ENCODE measurements at regions not wholly inside any gene's neighbourhood (a gene's known extent, or its start where the extent isn't known, plus 50 kb on each side); places are given as distances from the start of the nearest gene placed in this dataset.
"Not testable (repeated sequence)": the region's sequence is repeated elsewhere in the genome, so short reads cannot be mapped to it uniquely, and the experiment has no call there.

DNA sequence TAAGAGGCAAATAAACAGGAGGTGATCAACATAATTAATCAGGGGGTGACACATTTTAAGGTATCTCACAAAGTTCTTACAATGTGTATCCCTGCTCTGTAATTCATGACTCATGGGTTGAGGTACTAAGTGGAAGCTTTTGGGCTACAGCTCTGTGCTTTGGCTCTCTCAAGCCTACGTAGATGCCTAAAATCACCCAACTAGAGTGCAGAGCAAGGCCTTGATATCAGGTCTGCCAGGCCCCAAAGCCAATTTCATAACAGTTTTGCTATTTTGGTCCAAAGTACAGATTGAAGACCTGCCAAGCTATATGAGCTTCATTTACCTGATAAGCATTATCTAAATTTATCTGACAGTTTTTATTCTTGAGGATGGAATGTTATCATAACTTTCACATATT is 175.3 kb upstream of the BET1 start:
- H3K4me1 ChIP-seq (ENCODE audit: control insufficient read depth, insufficient read depth, low read length, poor library complexity, severe bottlenecking): no peaks in the 10 kb centered on the region
- H3K4me3 ChIP-seq (ENCODE audit: insufficient read depth, low read depth, low read length, poor library complexity, severe bottlenecking): no peak overlapping the region
- H3K36me3 ChIP-seq (ENCODE audit: control insufficient read depth, insufficient read depth, low read length): no peaks in the 10 kb centered on the region
- H3K27me3 ChIP-seq (replicated peaks; ENCODE audit: control insufficient read depth, insufficient read depth, low read length, poor library complexity, severe bottlenecking): no peaks in the 10 kb centered on the region
- no peak for DNase-seq
- H3K9me3 ChIP-seq (ENCODE audit: control insufficient read depth, low read length): no peaks in the 10 kb centered on the region
- no peak overlapping the region for H3K27ac ChIP-seq (ENCODE audit: insufficient read depth, low read length, poor library complexity, severe bottlenecking)

DNA sequence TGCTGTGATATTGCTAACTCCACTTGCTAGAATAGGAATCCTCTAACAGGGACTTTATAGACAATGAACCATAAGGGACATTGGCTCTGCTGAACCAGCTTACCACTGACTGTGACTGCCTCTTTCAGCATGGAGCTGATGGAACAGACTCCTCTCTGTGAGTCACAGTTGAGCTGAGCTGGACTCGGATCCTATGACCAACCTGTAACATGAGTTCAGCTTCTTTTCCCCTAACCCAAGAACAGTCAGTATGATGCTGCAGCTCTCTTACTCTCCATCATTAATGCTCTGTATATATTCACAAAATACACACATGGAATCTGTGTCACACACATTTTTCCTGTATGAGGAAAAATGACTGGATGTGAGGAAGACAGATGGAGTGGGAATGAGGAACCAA is 177.9 kb upstream of the BET1 start:
- H3K4me3 ChIP-seq (ENCODE audit: insufficient read depth, low read depth, low read length, poor library complexity, severe bottlenecking): no peak overlapping the region
- no peaks in the 10 kb centered on the region for H3K27me3 ChIP-seq (replicated peaks; ENCODE audit: control insufficient read depth, insufficient read depth, low read length, poor library complexity, severe bottlenecking)
- H3K27ac ChIP-seq (ENCODE audit: insufficient read depth, low read length, poor library complexity, severe bottlenecking): no peak overlapping the region
- DNase-seq: no peak
- no peaks in the 10 kb centered on the region for H3K36me3 ChIP-seq (ENCODE audit: control insufficient read depth, insufficient read depth, low read length)
- H3K4me1 ChIP-seq (ENCODE audit: control insufficient read depth, insufficient read depth, low read length, poor library complexity, severe bottlenecking): no peaks in the 10 kb centered on the region
- H3K9me3 ChIP-seq (ENCODE audit: control insufficient read depth, low read length): no peaks in the 10 kb centered on the region

GRCh38 chr7:94182721-94183120 is 178.6 kb upstream of the BET1 start:
- no peaks in the 10 kb centered on the region for H3K9me3 ChIP-seq (ENCODE audit: control insufficient read depth, low read length)
- no peaks in the 10 kb centered on the region for H3K27me3 ChIP-seq (replicated peaks; ENCODE audit: control insufficient read depth, insufficient read depth, low read length, poor library complexity, severe bottlenecking)
- no peak for DNase-seq
- no peak overlapping the region for H3K27ac ChIP-seq (ENCODE audit: insufficient read depth, low read length, poor library complexity, severe bottlenecking)
- H3K4me1 ChIP-seq (ENCODE audit: control insufficient read depth, insufficient read depth, low read length, poor library complexity, severe bottlenecking): no peaks in the 10 kb centered on the region
- H3K36me3 ChIP-seq (ENCODE audit: control insufficient read depth, insufficient read depth, low read length): no peaks in the 10 kb centered on the region
- H3K4me3 ChIP-seq (ENCODE audit: insufficient read depth, low read depth, low read length, poor library complexity, severe bottlenecking): no peak overlapping the region

- Histone ChIP-seq H3K4me3 (ENCODE audit: insufficient read depth, low read depth, low read length, poor library complexity, severe bottlenecking) (no peak overlapping the region), H3K27me3 (replicated peaks; ENCODE audit: control insufficient read depth, insufficient read depth, low read length, poor library complexity, severe bottlenecking) (no peaks in the 10 kb centered on the region), H3K9me3 (ENCODE audit: control insufficient read depth, low read length) (no peaks in the 10 kb centered on the region), H3K4me1 (ENCODE audit: control insufficient read depth, insufficient read depth, low read length, poor library complexity, severe bottlenecking) (no peaks in the 10 kb centered on the region), H3K27ac (ENCODE audit: insufficient read depth, low read length, poor library complexity, severe bottlenecking) (no peak overlapping the region), H3K36me3 (ENCODE audit: control insufficient read depth, insufficient read depth, low read length) (no peaks in the 10 kb centered on the region)
- DNase-seq: no peak
Observed at GRCh38 chr7:94183289-94183749, 179.2 kb upstream of the BET1 start.

DNA sequence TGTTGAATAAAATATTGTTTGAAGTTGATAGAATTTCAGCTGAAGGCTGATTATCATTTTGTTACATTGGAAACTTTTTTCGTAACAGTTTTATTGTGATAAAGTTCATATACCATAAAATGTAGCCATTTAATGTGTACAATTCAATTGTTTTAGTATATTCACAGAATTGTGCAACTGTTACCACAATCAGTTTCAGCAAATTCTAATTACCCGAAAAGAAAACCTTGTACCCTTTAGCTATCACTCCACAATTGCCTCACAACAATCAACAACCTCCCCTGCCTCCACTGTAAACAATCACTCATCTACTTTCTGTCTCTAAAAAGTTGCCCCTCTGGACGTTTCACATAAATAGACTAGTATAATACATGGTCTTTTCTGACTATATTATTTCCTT is 179.7 kb upstream of the BET1 start:
- no peak for DNase-seq
- Histone ChIP-seq H3K27ac (ENCODE audit: insufficient read depth, low read length, poor library complexity, severe bottlenecking) (no peak overlapping the region), H3K4me3 (ENCODE audit: insufficient read depth, low read depth, low read length, poor library complexity, severe bottlenecking) (no peak overlapping the region), H3K4me1 (ENCODE audit: control insufficient read depth, insufficient read depth, low read length, poor library complexity, severe bottlenecking) (no peaks in the 10 kb centered on the region), H3K27me3 (replicated peaks; ENCODE audit: control insufficient read depth, insufficient read depth, low read length, poor library complexity, severe bottlenecking) (no peaks in the 10 kb centered on the region), H3K36me3 (ENCODE audit: control insufficient read depth, insufficient read depth, low read length) (no peaks in the 10 kb centered on the region), H3K9me3 (ENCODE audit: control insufficient read depth, low read length) (no peaks in the 10 kb centered on the region)

DNA sequence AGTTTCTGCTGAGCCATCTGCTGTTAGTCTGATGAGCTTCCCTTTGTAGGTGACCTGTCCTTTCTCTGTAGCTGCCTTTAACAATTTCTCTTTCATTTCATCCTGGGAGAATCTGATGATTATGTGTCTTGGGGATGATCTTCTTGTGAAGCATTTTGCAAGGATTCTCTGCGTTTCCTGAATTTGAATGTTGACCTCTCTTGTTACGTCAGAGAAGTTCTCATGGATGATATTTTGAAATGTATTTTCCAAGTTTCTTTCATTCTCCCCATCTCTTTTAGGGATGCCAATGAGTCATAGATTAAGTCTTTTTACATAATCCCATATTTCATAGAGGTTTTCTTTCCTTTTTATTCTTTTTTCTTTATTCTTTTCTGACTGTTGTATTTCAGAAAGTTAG is 184.2 kb upstream of the BET1 start:
- Histone ChIP-seq H3K9me3 (ENCODE audit: control insufficient read depth, low read length) (no peaks in the 10 kb centered on the region), H3K27ac (ENCODE audit: insufficient read depth, low read length, poor library complexity, severe bottlenecking) (no peak overlapping the region), H3K36me3 (ENCODE audit: control insufficient read depth, insufficient read depth, low read length) (no peaks in the 10 kb centered on the region), H3K4me3 (ENCODE audit: insufficient read depth, low read depth, low read length, poor library complexity, severe bottlenecking) (no peak overlapping the region), H3K4me1 (ENCODE audit: control insufficient read depth, insufficient read depth, low read length, poor library complexity, severe bottlenecking) (no peaks in the 10 kb centered on the region), H3K27me3 (replicated peaks; ENCODE audit: control insufficient read depth, insufficient read depth, low read length, poor library complexity, severe bottlenecking) (no peaks in the 10 kb centered on the region)
- no peak for DNase-seq

DNA sequence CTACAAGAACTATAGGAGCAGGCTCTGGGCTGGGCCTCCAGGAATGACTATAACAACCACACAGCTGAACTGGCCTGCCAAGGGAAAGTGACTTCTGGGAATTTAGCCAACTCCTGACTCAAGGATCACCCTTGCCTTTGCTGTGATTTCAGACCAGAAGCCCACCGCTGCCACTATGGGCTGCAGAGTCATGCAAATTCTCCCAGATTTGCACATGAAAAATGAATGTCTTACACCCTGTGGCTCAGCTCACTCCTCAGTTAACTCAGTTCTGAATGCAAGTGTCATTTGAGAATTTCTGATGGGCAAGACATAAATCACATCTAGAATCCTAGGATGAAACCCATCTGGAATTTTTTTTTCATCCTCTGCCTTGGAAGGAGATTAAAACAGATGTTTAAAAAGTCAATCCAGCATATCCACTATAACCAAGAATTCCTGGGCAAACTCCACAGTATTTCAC is 186.5 kb upstream of the BET1 start:
- Histone ChIP-seq H3K27ac (ENCODE audit: insufficient read depth, low read length, poor library complexity, severe bottlenecking) (no peak overlapping the region), H3K4me3 (ENCODE audit: insufficient read depth, low read depth, low read length, poor library complexity, severe bottlenecking) (no peak overlapping the region), H3K9me3 (ENCODE audit: control insufficient read depth, low read length) (no peaks in the 10 kb centered on the region), H3K4me1 (ENCODE audit: control insufficient read depth, insufficient read depth, low read length, poor library complexity, severe bottlenecking) (no peaks in the 10 kb centered on the region), H3K27me3 (replicated peaks; ENCODE audit: control insufficient read depth, insufficient read depth, low read length, poor library complexity, severe bottlenecking) (no peaks in the 10 kb centered on the region), H3K36me3 (ENCODE audit: control insufficient read depth, insufficient read depth, low read length) (no peaks in the 10 kb centered on the region)
- DNase-seq: no peak

GRCh38 chr7:94194426-94194825 is 190.3 kb upstream of the BET1 start:
- DNase-seq; H3K27ac ChIP-seq (ENCODE audit: insufficient read depth, low read length, poor library complexity, severe bottlenecking); H3K9me3 ChIP-seq (ENCODE audit: control insufficient read depth, low read length); H3K4me3 ChIP-seq (ENCODE audit: insufficient read depth, low read depth, low read length, poor library complexity, severe bottlenecking); H3K27me3 ChIP-seq (replicated peaks; ENCODE audit: control insufficient read depth, insufficient read depth, low read length, poor library complexity, severe bottlenecking); H3K36me3 ChIP-seq (ENCODE audit: control insufficient read depth, insufficient read depth, low read length); H3K4me1 ChIP-seq (ENCODE audit: control insufficient read depth, insufficient read depth, low read length, poor library complexity, severe bottlenecking): not testable (repeated sequence)

DNA sequence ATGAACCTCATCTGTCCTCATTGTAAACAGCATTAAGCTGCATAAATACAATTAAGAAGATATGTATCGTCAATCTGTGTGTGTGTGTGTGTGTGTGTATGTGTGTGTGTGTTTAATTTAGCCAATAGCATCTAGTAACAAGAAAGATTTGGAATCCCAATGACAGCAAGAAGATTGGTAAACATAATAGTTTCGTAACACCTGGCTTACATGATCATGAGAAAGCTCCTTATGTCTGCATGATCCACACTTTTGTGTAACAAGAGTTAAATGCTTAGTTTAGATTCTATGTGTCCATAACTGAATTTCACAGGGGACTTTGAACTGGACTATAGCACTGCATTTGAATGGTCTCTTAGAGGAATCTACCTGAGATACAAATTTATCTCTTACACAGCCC is 191.0 kb upstream of the BET1 start:
- DNase-seq: no peak
- H3K9me3 ChIP-seq (ENCODE audit: control insufficient read depth, low read length): no peaks in the 10 kb centered on the region

DNA sequence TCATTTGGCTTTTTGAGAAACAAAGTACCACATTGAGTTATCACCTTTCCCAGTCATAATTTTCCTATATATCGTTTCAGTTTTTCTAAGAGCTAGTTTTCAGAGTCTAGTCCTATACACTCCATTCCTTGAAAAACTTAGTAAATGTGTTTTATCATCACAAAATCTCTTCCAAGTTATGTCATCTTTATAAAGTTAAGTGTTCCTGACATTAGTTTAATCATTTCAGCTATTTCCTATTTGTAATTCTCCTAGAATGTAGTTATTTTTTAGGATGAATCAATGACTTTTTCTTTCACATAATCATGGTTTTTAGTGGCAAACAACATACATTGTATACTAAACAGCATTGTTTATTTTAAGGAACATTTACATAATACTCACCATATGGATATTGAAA is 191.7 kb upstream of the BET1 start:
- Histone ChIP-seq H3K36me3 (ENCODE audit: control insufficient read depth, insufficient read depth, low read length) (no peaks in the 10 kb centered on the region), H3K27ac (ENCODE audit: insufficient read depth, low read length, poor library complexity, severe bottlenecking) (no peak overlapping the region), H3K4me3 (ENCODE audit: insufficient read depth, low read depth, low read length, poor library complexity, severe bottlenecking) (no peak overlapping the region), H3K4me1 (ENCODE audit: control insufficient read depth, insufficient read depth, low read length, poor library complexity, severe bottlenecking) (no peaks in the 10 kb centered on the region), H3K9me3 (ENCODE audit: control insufficient read depth, low read length) (no peaks in the 10 kb centered on the region), H3K27me3 (replicated peaks; ENCODE audit: control insufficient read depth, insufficient read depth, low read length, poor library complexity, severe bottlenecking) (no peaks in the 10 kb centered on the region)
- DNase-seq: no peak

More for the DNA sequence above, 191.0 kb upstream of the BET1 start:
- H3K4me1 ChIP-seq (ENCODE audit: control insufficient read depth, insufficient read depth, low read length, poor library complexity, severe bottlenecking): no peaks in the 10 kb centered on the region
- H3K27me3 ChIP-seq (replicated peaks; ENCODE audit: control insufficient read depth, insufficient read depth, low read length, poor library complexity, severe bottlenecking): no peaks in the 10 kb centered on the region
- H3K27ac ChIP-seq (ENCODE audit: insufficient read depth, low read length, poor library complexity, severe bottlenecking): no peak overlapping the region
- no peaks in the 10 kb centered on the region for H3K36me3 ChIP-seq (ENCODE audit: control insufficient read depth, insufficient read depth, low read length)
- H3K4me3 ChIP-seq (ENCODE audit: insufficient read depth, low read depth, low read length, poor library complexity, severe bottlenecking): no peak overlapping the region

- no peaks in the 10 kb centered on the region for H3K36me3 ChIP-seq (ENCODE audit: control insufficient read depth, insufficient read depth, low read length)
- H3K4me1 ChIP-seq (ENCODE audit: control insufficient read depth, insufficient read depth, low read length, poor library complexity, severe bottlenecking): no peaks in the 10 kb centered on the region
- H3K9me3 ChIP-seq (ENCODE audit: control insufficient read depth, low read length): no peaks in the 10 kb centered on the region
- H3K4me3 ChIP-seq (ENCODE audit: insufficient read depth, low read depth, low read length, poor library complexity, severe bottlenecking): no peak overlapping the region
- no peaks in the 10 kb centered on the region for H3K27me3 ChIP-seq (replicated peaks; ENCODE audit: control insufficient read depth, insufficient read depth, low read length, poor library complexity, severe bottlenecking)
- no peak overlapping the region for H3K27ac ChIP-seq (ENCODE audit: insufficient read depth, low read length, poor library complexity, severe bottlenecking)
- no peak for DNase-seq
Observed at GRCh38 chr7:94205529-94205928, 189.2 kb upstream of the COL1A2 start.
